Astrocyte of the cerebellum (primary cell): ENCODE measurements at regions not wholly inside any gene's neighbourhood (a gene's known extent, or its start where the extent isn't known, plus 50 kb on each side); places are given as distances from the start of the nearest gene placed in this dataset.

Experiments
- DNase-seq: peaks from one replicate; pipeline ENCODE4 v3.0.0-alpha.2; 2011; ENCODE audit warnings: low read depth
- H3K4me3 ChIP-seq: 2 replicates; pipeline ENCODE4 v1.5.1; 2011; ENCODE audit warnings: mild to moderate bottlenecking, low read depth, low read length, moderate library complexity
- CTCF ChIP-seq: IDR thresholded peaks from 2 replicates; pipeline ENCODE4 v1.5.1; 2012; ENCODE audit warnings: low read length, low read depth, moderate library complexity, mild to moderate bottlenecking; ENCODE audit errors: missing control alignments
- in situ Hi-C: cut with HindIII; loops from 2 replicates; pipeline ENCODE4 v1.10.0; 2017; ENCODE audit warnings: low sequenced_read_pairs

- no peak for DNase-seq
- H3K4me3 ChIP-seq = no peak overlapping the region
- in situ Hi-C loops = no loop called here
- no peak for TF ChIP-seq CTCF
Observed at GRCh38 chr2:16359961-16360360, 305.7 kb downstream of the CYRIA start.

DNA sequence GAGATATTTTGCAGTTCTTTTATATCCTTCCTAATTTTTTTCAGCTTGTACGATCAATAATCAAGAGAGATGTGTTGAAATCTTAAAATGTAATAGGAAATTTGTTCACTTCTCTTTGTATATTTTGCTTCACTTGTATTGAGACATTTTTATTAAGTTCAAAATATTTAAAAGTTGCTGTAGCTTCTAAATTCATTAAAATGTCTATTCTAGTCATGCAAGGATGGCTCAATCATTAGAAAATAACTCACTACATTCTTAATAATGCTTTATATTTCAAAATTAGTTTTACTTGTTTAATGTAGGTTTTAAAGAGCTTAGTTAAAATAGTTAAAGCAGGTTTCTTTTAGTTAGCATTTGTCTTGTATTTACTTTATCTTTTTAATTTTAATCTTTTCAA is 308.4 kb downstream of the CYRIA start:
- H3K4me3 ChIP-seq = no peak overlapping the region
- in situ Hi-C loops = no loop called here
- no peak for TF ChIP-seq CTCF
- DNase-seq = no peak

DNA sequence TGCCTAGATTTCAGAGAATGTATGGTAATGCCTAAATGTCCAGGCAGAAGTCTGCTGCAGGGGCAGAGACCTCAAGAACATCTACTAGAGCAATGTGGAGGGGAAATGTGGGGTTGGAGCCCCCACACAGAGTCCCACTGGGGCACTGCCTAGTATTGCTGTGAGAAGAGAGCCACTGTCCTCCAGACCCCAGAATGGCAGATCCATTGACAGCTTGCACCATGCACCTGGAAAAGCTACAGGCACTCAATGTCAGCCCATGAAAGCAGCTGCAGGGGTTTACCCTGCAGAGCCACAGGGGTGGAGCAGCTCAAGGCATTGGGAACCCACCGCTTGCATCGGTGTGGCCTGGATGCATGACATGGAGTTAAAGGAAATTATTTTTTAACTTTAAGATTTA is 314.1 kb downstream of the CYRIA start:
- no peak for TF ChIP-seq CTCF
- in situ Hi-C loops = no loop called here
- no peak for DNase-seq

GRCh38 chr2:16351137-16351536 is 314.5 kb downstream of the CYRIA start:
- in situ Hi-C loops = no loop called here
- H3K4me3 ChIP-seq = no peak overlapping the region
- no peak for DNase-seq
- no peak for TF ChIP-seq CTCF

More for the DNA sequence above, 314.1 kb downstream of the CYRIA start:
- H3K4me3 ChIP-seq = no peak overlapping the region

GRCh38 chr2:16350211-16350610 is 315.4 kb downstream of the CYRIA start:
- no peak overlapping the region for H3K4me3 ChIP-seq
- no peak for DNase-seq
- in situ Hi-C loops = no loop called here
- no peak for TF ChIP-seq CTCF

- no peak for TF ChIP-seq CTCF
- DNase-seq = no peak
- no peak overlapping the region for H3K4me3 ChIP-seq
- in situ Hi-C loops = no loop called here
Observed at GRCh38 chr2:16349811-16350210, 315.8 kb downstream of the CYRIA start.

DNA sequence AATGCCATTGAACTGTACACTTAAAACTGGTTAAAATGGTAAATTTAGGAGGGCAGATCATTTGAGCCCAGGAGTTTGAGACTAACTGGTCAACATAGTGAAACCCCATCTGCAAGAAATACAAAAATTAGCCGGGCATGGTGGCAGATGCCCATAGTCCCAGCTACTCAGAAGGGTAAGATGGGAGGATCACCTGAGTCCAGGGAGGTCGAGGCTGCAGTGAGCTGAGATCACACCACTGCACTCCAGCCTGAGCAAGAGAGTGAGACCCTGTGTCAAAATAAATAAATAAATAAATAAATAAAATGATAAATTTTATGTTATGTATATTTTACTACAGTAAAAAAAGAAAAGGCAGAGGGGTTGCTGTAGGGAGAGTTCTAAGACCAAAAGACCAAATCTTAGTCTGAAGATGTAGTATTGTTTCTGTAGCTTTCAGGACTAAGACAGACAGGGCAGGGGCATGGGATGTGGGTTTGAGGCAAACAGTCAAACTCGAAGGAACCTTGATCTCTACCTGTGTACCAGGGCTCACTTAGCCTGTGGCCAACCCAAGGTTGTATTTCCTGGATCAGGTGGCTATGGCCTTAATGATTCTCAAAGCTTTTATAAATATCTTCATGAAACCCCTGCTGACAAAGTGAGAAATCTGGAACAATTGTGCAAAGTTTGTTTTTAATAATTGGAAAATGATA is 316.7 kb downstream of the CYRIA start:
- no peak for TF ChIP-seq CTCF
- in situ Hi-C loops = no loop called here
- DNase-seq = no peak
- no peak overlapping the region for H3K4me3 ChIP-seq
